Keratinocyte (primary cell): ENCODE measurements at regions not wholly inside any gene's neighbourhood (a gene's known extent, or its start where the extent isn't known, plus 50 kb on each side); places are given as distances from the start of the nearest gene placed in this dataset.

Experiments used
- DNase-seq: peaks from one replicate; pipeline ENCODE4 v3.0.0-alpha.2; 2011; ENCODE audit warnings: low read depth, missing footprints, low spot score
- FAIRE-seq: peaks from 2 replicates; lab custom pipeline; 2011; peaks lifted over from hg19 to GRCh38; lab: Jason Lieb, UNC
- H2AFZ ChIP-seq: 2 replicates; pipeline ENCODE4 v1.6.0; 2012; ENCODE audit warnings: low read length, control low read depth, inconsistent platforms; ENCODE audit not compliant: control insufficient read depth
- H3K27ac ChIP-seq: 2 replicates; pipeline ENCODE4 v1.5.1; 2011; ENCODE audit warnings: low read length; ENCODE audit not compliant: control insufficient read depth, insufficient read depth
- H3K27me3 ChIP-seq: 3 replicates; pipeline ENCODE4 v1.6.0; 2011; ENCODE audit warnings: low read length; ENCODE audit not compliant: control insufficient read depth, insufficient read depth; ENCODE audit errors: extremely low read depth
- H3K36me3 ChIP-seq, 2 experiments: 2 replicates in 1 of 2; 3 replicates in 1 of 2; pipeline ENCODE4 v1.5.1; 2011; ENCODE audit warnings: low read length in 2 of 2, mild to moderate bottlenecking in 1 of 2; ENCODE audit not compliant: control insufficient read depth in 2 of 2, insufficient read depth in 2 of 2; ENCODE audit errors: extremely low read depth in 1 of 2
- H3K4me1 ChIP-seq: 3 replicates; pipeline ENCODE4 v1.5.1; 2011; ENCODE audit warnings: low read length; ENCODE audit not compliant: control insufficient read depth, insufficient read depth; ENCODE audit errors: extremely low read depth
- H3K4me2 ChIP-seq: 3 replicates; pipeline ENCODE4 v1.6.0; 2011; ENCODE audit warnings: low read depth, low read length; ENCODE audit not compliant: control insufficient read depth, insufficient read depth; ENCODE audit errors: extremely low read depth
- H3K4me3 ChIP-seq, 3 experiments: fragments of 200-600 bp in 1 of 3; sonication (generic) in 1 of 3; 2 replicates in 2 of 3; 3 replicates in 1 of 3; pipeline ENCODE4 v1.5.1; 2011 to 2016; ENCODE audit warnings: low read length in 3 of 3, mild to moderate bottlenecking in 3 of 3, control low read depth in 2 of 3, inconsistent platforms in 1 of 3, low read depth in 1 of 3, mixed read lengths in 1 of 3, mixed run types in 1 of 3, moderate library complexity in 1 of 3; ENCODE audit not compliant: control insufficient read depth in 2 of 3, insufficient read depth in 2 of 3; ENCODE audit errors: extremely low read depth in 1 of 3
- H3K79me2 ChIP-seq: 2 replicates; pipeline ENCODE4 v1.6.0; 2012; ENCODE audit warnings: low read length; ENCODE audit not compliant: control insufficient read depth, insufficient read depth
- H3K9ac ChIP-seq: 3 replicates; pipeline ENCODE4 v1.6.0; 2011; ENCODE audit warnings: low read length; ENCODE audit not compliant: control insufficient read depth, insufficient read depth; ENCODE audit errors: extremely low read depth
- H3K9me1 ChIP-seq: 3 replicates; pipeline ENCODE4 v1.6.0; 2011; ENCODE audit warnings: low read length; ENCODE audit not compliant: control insufficient read depth, insufficient read depth; ENCODE audit errors: extremely low read depth
- H3K9me3 ChIP-seq: 2 replicates; pipeline ENCODE4 v1.5.1; 2012; ENCODE audit warnings: low read depth, low read length; ENCODE audit not compliant: control insufficient read depth
- H4K20me1 ChIP-seq: 3 replicates; pipeline ENCODE4 v1.6.0; 2011; ENCODE audit warnings: low read length; ENCODE audit not compliant: control insufficient read depth, insufficient read depth; ENCODE audit errors: extremely low read depth
- EZH2 ChIP-seq: IDR thresholded peaks from one replicate; pipeline ENCODE4 v1.6.1; 2012; ENCODE audit warnings: inconsistent platforms, mild to moderate bottlenecking, low read length, moderate library complexity
- dilution Hi-C: fragments of 300-500 bp; cut with MboI; formaldehyde crosslinking; loops from one replicate; pipeline ENCODE4 v1.7.0; 2020; ENCODE audit warnings: low sequenced_read_pairs; ENCODE audit not compliant: extremely low pct_ligation_motif_present
- TF ChIP-seq, protein P1 (sequence below), 3 experiments: IDR thresholded peaks in 1 of 3; conservative IDR thresholded peaks in 1 of 3; optimal IDR thresholded peaks in 1 of 3; 2 replicates in 2 of 3; 3 replicates in 1 of 3; pipeline versions ENCODE3 to v1.5.1; 2011; ENCODE audit warnings: low read length in 3 of 3, mild to moderate bottlenecking in 3 of 3, moderate library complexity in 2 of 3, control low read depth in 1 of 3, inconsistent platforms in 1 of 3; ENCODE audit not compliant: insufficient read depth in 2 of 3; ENCODE audit errors: extremely low read depth in 1 of 3

DNA sequence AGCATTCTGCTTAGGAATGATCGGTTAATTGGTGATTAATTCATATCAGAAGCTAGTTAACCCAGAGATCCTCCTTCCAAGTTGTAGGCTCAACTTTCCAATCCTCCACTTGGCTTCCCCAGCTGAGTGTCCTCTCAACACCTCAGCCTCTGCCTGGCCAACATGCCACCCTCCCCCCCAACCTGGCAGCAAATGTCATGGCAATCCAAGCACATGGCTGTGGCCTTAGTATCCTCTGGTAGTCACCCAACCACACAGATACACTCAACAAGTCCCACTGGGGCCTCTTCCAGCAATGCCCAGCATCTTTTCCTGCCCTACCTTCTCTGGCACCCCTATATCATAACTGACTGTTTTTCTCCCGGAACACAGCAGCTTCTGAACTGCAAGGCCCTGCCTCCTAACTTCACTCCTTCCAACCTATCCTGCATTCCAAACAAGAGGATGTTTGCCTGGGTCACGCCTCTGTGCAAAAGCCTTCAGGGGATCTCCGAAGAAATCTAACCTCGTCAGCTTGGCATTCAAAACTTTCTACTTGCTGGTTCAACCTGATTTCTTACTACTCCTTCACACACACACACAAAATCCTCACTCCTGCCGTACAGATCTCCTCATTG lies 195.0 kb downstream of the CYP26B1 start:
- FAIRE-seq = peak; percentile 95
- dilution Hi-C loops = no loop called here

DNA sequence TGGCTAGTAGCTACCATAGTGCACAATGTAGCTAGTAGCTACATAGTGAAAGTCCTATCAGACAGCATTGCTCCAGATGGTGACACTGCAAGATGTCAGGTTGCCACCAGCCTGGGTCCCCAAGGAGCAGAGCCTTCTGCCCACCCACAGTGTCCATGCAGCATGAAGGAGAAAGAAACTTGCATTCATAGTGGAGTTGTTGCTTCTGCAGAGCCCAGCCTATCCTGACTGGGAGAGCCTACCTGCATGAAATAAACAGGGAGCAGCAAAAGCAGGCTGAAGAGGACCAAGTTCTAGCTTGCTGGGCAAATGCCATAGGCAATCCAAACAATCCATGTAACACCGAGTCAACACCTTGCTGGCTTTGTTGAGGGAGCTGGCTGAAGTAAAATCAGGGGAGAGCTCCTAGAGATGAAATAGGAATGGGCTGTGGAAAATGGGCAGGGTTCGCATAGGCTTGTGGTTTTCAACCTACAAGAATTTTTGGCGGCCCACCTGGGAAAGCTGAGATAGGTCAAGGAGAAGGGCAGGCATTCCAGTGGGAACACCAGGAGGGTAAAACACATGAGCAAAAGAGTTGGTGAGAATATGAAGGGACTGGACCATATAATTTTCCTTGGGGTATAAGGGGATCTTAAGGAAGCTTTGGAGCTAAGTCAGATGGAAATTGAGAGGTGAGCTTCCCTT lies 195.8 kb downstream of the CYP26B1 start:
- Histone ChIP-seq H3K9me1 (no peaks in the 10 kb centered on the region), H3K4me2 (peak overlapping the region; percentile 29), H3K9me3 (no peaks in the 10 kb centered on the region), H3K36me3 (no peaks in the 10 kb centered on the region), H4K20me1 (no peaks in the 10 kb centered on the region), H3K4me1 (peaks cover 19% of the 10 kb centered on the region), H3K27me3 (no peaks in the 10 kb centered on the region), H3K79me2 (no peaks in the 10 kb centered on the region), H3K9ac (no peak overlapping the region), H2AFZ (no peak overlapping the region), H3K27ac (no peak overlapping the region), H3K4me3 (no peak overlapping the region)
- dilution Hi-C loops = no loop called here
- DNase-seq = no peak
- TF ChIP-seq EZH2 = no peak
- TF ChIP-seq, protein P1, sequence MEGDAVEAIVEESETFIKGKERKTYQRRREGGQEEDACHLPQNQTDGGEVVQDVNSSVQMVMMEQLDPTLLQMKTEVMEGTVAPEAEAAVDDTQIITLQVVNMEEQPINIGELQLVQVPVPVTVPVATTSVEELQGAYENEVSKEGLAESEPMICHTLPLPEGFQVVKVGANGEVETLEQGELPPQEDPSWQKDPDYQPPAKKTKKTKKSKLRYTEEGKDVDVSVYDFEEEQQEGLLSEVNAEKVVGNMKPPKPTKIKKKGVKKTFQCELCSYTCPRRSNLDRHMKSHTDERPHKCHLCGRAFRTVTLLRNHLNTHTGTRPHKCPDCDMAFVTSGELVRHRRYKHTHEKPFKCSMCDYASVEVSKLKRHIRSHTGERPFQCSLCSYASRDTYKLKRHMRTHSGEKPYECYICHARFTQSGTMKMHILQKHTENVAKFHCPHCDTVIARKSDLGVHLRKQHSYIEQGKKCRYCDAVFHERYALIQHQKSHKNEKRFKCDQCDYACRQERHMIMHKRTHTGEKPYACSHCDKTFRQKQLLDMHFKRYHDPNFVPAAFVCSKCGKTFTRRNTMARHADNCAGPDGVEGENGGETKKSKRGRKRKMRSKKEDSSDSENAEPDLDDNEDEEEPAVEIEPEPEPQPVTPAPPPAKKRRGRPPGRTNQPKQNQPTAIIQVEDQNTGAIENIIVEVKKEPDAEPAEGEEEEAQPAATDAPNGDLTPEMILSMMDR (optimal IDR thresholded peaks at IDR 0.05 in 1 of 3, IDR thresholded peaks at IDR 0.05 in 1 of 3, conservative IDR thresholded peaks at IDR 0.05 in 1 of 3; ENCODE audit: extremely low read depth in 1 of 3, insufficient read depth in 2 of 3, low read length in 3 of 3) = no peak
- FAIRE-seq = peak; percentile 9

More for the DNA sequence above, 195.0 kb downstream of the CYP26B1 start:
- peak; percentile 13 for DNase-seq
- no peaks in the 10 kb centered on the region for H3K79me2 ChIP-seq
- peak overlapping the region; percentile 57 for H2AFZ ChIP-seq
- H3K27ac ChIP-seq = no peak overlapping the region
- H3K27me3 ChIP-seq = no peaks in the 10 kb centered on the region
- no peaks in the 10 kb centered on the region for H4K20me1 ChIP-seq
- TF ChIP-seq, protein P1 (optimal IDR thresholded peaks at IDR 0.05 in 1 of 3, IDR thresholded peaks at IDR 0.05 in 1 of 3, conservative IDR thresholded peaks at IDR 0.05 in 1 of 3; ENCODE audit: extremely low read depth in 1 of 3, insufficient read depth in 2 of 3, low read length in 3 of 3) = no peak
- TF ChIP-seq EZH2 = no peak
- no peaks in the 10 kb centered on the region for H3K9me3 ChIP-seq
- H3K4me1 ChIP-seq = peaks cover 19% of the 10 kb centered on the region
- no peaks in the 10 kb centered on the region for H3K36me3 ChIP-seq
- H3K9ac ChIP-seq = no peak overlapping the region
- no peak overlapping the region for H3K4me3 ChIP-seq
- no peaks in the 10 kb centered on the region for H3K9me1 ChIP-seq
- H3K4me2 ChIP-seq = peak overlapping the region; percentile 41
